NCI-H510A (cell line): ENCODE measurements at regions not wholly inside any gene's neighbourhood (a gene's known extent, or its start where the extent isn't known, plus 50 kb on each side); places are given as distances from the start of the nearest gene placed in this dataset.
"Not testable (repeated sequence)": the region's sequence is repeated elsewhere in the genome, so short reads cannot be mapped to it uniquely, and the experiment has no call there.

Source experiments
- DNase-seq: peaks from one replicate; lab custom pipeline; 2025; lab: John Stamatoyannopoulos, UW

GRCh38 chr2:199558156-199558555 lies 100.4 kb upstream of the SATB2 start:
- DNase-seq, result no peak

GRCh38 chr2:199556527-199557285 lies 99.0 kb upstream of the SATB2 start:
- no peak for DNase-seq

GRCh38 chr2:199554026-199554425 lies 96.3 kb upstream of the SATB2 start:
- no peak for DNase-seq

- DNase-seq, result no peak
Measured at GRCh38 chr2:199552141-199552540, 94.4 kb upstream of the SATB2 start.

- no peak for DNase-seq
Measured at GRCh38 chr2:199543606-199544172, 86.0 kb upstream of the SATB2 start.

GRCh38 chr2:199535445-199536177 lies 77.9 kb upstream of the SATB2 start:
- no peak for DNase-seq

- not testable (repeated sequence) for DNase-seq
Measured at GRCh38 chr2:199533873-199534272, 76.1 kb upstream of the SATB2 start.

- DNase-seq, result no peak
Measured at GRCh38 chr2:199527071-199527470, 69.3 kb upstream of the SATB2 start.

- no peak for DNase-seq
Measured at GRCh38 chr2:199524689-199525574, 67.2 kb upstream of the SATB2 start.

- no peak for DNase-seq
Measured at GRCh38 chr2:199509403-199509802, 51.7 kb upstream of the SATB2 start.
